AG04450 (cell line): ENCODE measurements at regions not wholly inside any gene's neighbourhood (a gene's known extent, or its start where the extent isn't known, plus 50 kb on each side); places are given as distances from the start of the nearest gene placed in this dataset.

Experiments
- CTCF ChIA-PET: fragments of 300-600, 350-600 bp; formaldehyde crosslinking; extraction: SDS; loops from one replicate; lab custom pipeline; 2022; ENCODE audit warnings: antibody characterized with exemption, inconsistent platforms; lab: Charles Lee
- POLR2A ChIA-PET: fragments of 350-600 bp; formaldehyde crosslinking; extraction: SDS; loops from one replicate; lab custom pipeline; 2021; ENCODE audit warnings: antibody characterized with exemption, inconsistent platforms; lab: Yijun Ruan, JAX
- DNase-seq: peaks from one replicate; pipeline ENCODE4 v3.0.0-alpha.2; 2011; ENCODE audit warnings: low read depth, low spot score
- H3K27ac ChIP-seq: one replicate; pipeline ENCODE4 v1.5.1; 2012; ENCODE audit warnings: low read depth, low read length, control low read depth
- H3K27me3 ChIP-seq: one replicate; pipeline ENCODE4 v1.6.0; 2012; ENCODE audit warnings: low read length; ENCODE audit not compliant: control insufficient read depth, insufficient read depth
- H3K4me3 ChIP-seq: 2 replicates; pipeline ENCODE4 v1.5.1; 2011; ENCODE audit warnings: mild to moderate bottlenecking, low read depth, low read length, control low read depth
- H3K9me3 ChIP-seq: 2 replicates; pipeline ENCODE4 v1.5.1; 2012; ENCODE audit warnings: low read length; ENCODE audit not compliant: control insufficient read depth, insufficient read depth
- CTCF ChIP-seq: IDR thresholded peaks from 2 replicates; pipeline ENCODE4 v1.5.1; 2011; ENCODE audit warnings: low read depth, low read length, control low read depth, inconsistent platforms

- POLR2A ChIA-PET = no interaction called here
- DNase-seq = no peak
- no peak for TF ChIP-seq CTCF
- CTCF ChIA-PET = interaction anchor here (0.8 kb wide), 1 partner anchor 16 kb away, joined by 3 read pairs; no protein-coding TSS in a partner anchor
- H3K27me3 ChIP-seq = peaks cover 12% of the 10 kb centered on the region
- H3K9me3 ChIP-seq = peaks cover 2% of the 10 kb centered on the region; the same call in 1 of the 2 replicates
- H3K27ac ChIP-seq = no peak overlapping the region
- H3K4me3 ChIP-seq = no peak overlapping the region
Observed at GRCh38 chr3:72563690-72564370, 284.4 kb downstream of the SHQ1 start.

GRCh38 chr3:72560846-72561675, 287.2 kb downstream of the SHQ1 start:
- no peak overlapping the region for H3K4me3 ChIP-seq
- no peak for DNase-seq
- ChIA-PET CTCF (no interaction called here), POLR2A (no interaction called here)
- H3K9me3 ChIP-seq = peaks cover 2% of the 10 kb centered on the region; the same call in 1 of the 2 replicates
- no peak overlapping the region for H3K27ac ChIP-seq
- no peak for TF ChIP-seq CTCF
- H3K27me3 ChIP-seq = peaks cover 10% of the 10 kb centered on the region

GRCh38 chr3:72559385-72559784, 288.9 kb downstream of the SHQ1 start:
- DNase-seq = no peak
- CTCF ChIA-PET = no interaction called here
- no peak overlapping the region for H3K27ac ChIP-seq
- no peak for TF ChIP-seq CTCF
- no peak overlapping the region for H3K4me3 ChIP-seq
- H3K9me3 ChIP-seq = peaks cover 2% of the 10 kb centered on the region; the same call in 1 of the 2 replicates
- POLR2A ChIA-PET = no interaction called here
- peaks cover 11% of the 10 kb centered on the region for H3K27me3 ChIP-seq

GRCh38 chr3:72558001-72558400, 290.2 kb downstream of the SHQ1 start:
- no peak for TF ChIP-seq CTCF
- POLR2A ChIA-PET = no interaction called here
- peaks cover 9% of the 10 kb centered on the region for H3K27me3 ChIP-seq
- CTCF ChIA-PET = no interaction called here
- H3K27ac ChIP-seq = no peak overlapping the region
- no peak overlapping the region for H3K4me3 ChIP-seq
- peaks cover 2% of the 10 kb centered on the region; the same call in 1 of the 2 replicates for H3K9me3 ChIP-seq
- no peak for DNase-seq

- ChIA-PET POLR2A (no interaction called here), CTCF (no interaction called here)
- DNase-seq = no peak
- no peak overlapping the region for H3K27ac ChIP-seq
- no peak for TF ChIP-seq CTCF
- no peaks in the 10 kb centered on the region for H3K9me3 ChIP-seq
- no peak overlapping the region for H3K4me3 ChIP-seq
- peaks cover 4% of the 10 kb centered on the region for H3K27me3 ChIP-seq
Observed at GRCh38 chr3:72555714-72556113, 292.5 kb downstream of the SHQ1 start.
